GM12878 (cell line): ENCODE measurements at regions not wholly inside any gene's neighbourhood (a gene's known extent, or its start where the extent isn't known, plus 50 kb on each side); places are given as distances from the start of the nearest gene placed in this dataset.

Experiments used
- ATAC-seq: fragments of 200-7000 bp; cut with Tn5 transposase; 3 replicates; pipeline ENCODE4 v1.9.1; 2020; ENCODE audit warnings: mild to moderate bottlenecking, moderate library complexity
- BruUV-seq: library from RNA; stranded (reverse); fragments of 400-500 nt; replicated peaks from 2 replicates; lab custom pipeline; 2021; lab: Mats Ljungman, UMichigan
- CTCF ChIA-PET: fragments of 300-600 bp; sonication (Branson Sonifier 250); formaldehyde crosslinking; extraction: SDS; loops from one replicate; lab custom pipeline; 2021; ENCODE audit warnings: inconsistent platforms; lab: Yijun Ruan, JAX
- POLR2A ChIA-PET: fragments of 350-600 bp; formaldehyde crosslinking; extraction: SDS; loops from one replicate; lab custom pipeline; 2021; ENCODE audit warnings: inconsistent platforms; lab: Charles Lee
- RAD21 ChIA-PET: fragments of 300-600 bp; sonication (Branson Sonifier 250); formaldehyde crosslinking; loops from one replicate; lab custom pipeline; 2023; ENCODE audit warnings: antibody characterized with exemption; ENCODE audit not compliant: unreplicated experiment; lab: Charles Lee
- SMC1A ChIA-PET: fragments of 300-600 bp; sonication (Branson Sonifier 250); formaldehyde crosslinking; loops from one replicate; lab custom pipeline; 2023; ENCODE audit not compliant: unreplicated experiment, uncharacterized antibody; lab: Charles Lee
- DNase-seq: peaks from one replicate; pipeline ENCODE4 v3.0.0-alpha.2; 2011; ENCODE audit warnings: low read depth, low spot score
- FAIRE-seq: peaks from 3 replicates; lab custom pipeline; 2011; peaks lifted over from hg19 to GRCh38; lab: Jason Lieb, UNC
- H2AFZ ChIP-seq: 2 replicates; pipeline ENCODE4 v1.6.0; 2011; ENCODE audit warnings: low read depth, low read length, control low read depth; ENCODE audit not compliant: control insufficient read depth
- H3K27ac ChIP-seq: 2 replicates; pipeline ENCODE4 v1.5.1; 2011; ENCODE audit warnings: control low read depth; ENCODE audit not compliant: control insufficient read depth, insufficient read depth
- H3K27me3 ChIP-seq, 2 experiments: replicated peaks in 1 of 2; 2 replicates each; pipeline versions ENCODE4 v1.6.0 to v1.6.1; 2011; ENCODE audit warnings: low read length in 1 of 2; ENCODE audit not compliant: control insufficient read depth in 2 of 2, insufficient read depth in 2 of 2
- H3K36me3 ChIP-seq, 2 experiments: 2 replicates each; pipeline ENCODE4 v1.5.1; 2011; ENCODE audit warnings: low read length in 1 of 2; ENCODE audit not compliant: control insufficient read depth in 2 of 2, insufficient read depth in 2 of 2
- H3K4me1 ChIP-seq: 2 replicates; pipeline ENCODE4 v1.6.1; 2011; ENCODE audit warnings: mild to moderate bottlenecking, low read length, moderate library complexity, mixed read lengths; ENCODE audit not compliant: control insufficient read depth, insufficient read depth
- H3K4me2 ChIP-seq: 2 replicates; pipeline ENCODE4 v1.6.0; 2011; ENCODE audit warnings: control low read depth; ENCODE audit not compliant: control insufficient read depth, insufficient read depth
- H3K4me3 ChIP-seq: fragments of 200-600 bp; sonication (generic); 2 replicates; pipeline ENCODE4 v1.5.1; 2016
- H3K79me2 ChIP-seq: 2 replicates; pipeline ENCODE4 v1.6.0; 2011; ENCODE audit warnings: low read length; ENCODE audit not compliant: control insufficient read depth, insufficient read depth
- H3K9ac ChIP-seq: 2 replicates; pipeline ENCODE4 v1.8.0; 2011; ENCODE audit warnings: low read length, control low read depth, mixed read lengths; ENCODE audit not compliant: control insufficient read depth, insufficient read depth
- H3K9me3 ChIP-seq: replicated peaks from 3 replicates; pipeline ENCODE4 v1.5.1; 2011; ENCODE audit warnings: mild to moderate bottlenecking, low read length; ENCODE audit not compliant: control insufficient read depth, insufficient read depth
- H4K20me1 ChIP-seq: 2 replicates; pipeline ENCODE4 v1.6.0; 2011; ENCODE audit not compliant: control insufficient read depth, insufficient read depth
- CHD4 ChIP-seq: fragments of 200-600 bp; sonication (generic); IDR thresholded peaks from 2 replicates; pipeline ENCODE4 v1.6.1; 2016; ENCODE audit warnings: mild to moderate bottlenecking
- FOXK2 ChIP-seq: fragments of 450-650 bp; IDR thresholded peaks from 2 replicates; pipeline ENCODE4 v1.6.1; 2017; ENCODE audit warnings: mild to moderate bottlenecking, moderate library complexity
- GABPA ChIP-seq: IDR thresholded peaks from 2 replicates; pipeline ENCODE4 v1.6.1; 2014; ENCODE audit warnings: antibody characterized with exemption, low read depth, mild to moderate bottlenecking, inconsistent platforms
- IRF4 ChIP-seq: IDR thresholded peaks from 2 replicates; pipeline ENCODE4 v1.6.1; 2011; ENCODE audit warnings: low read depth, low read length
- KDM1A ChIP-seq: fragments of 200-600 bp; sonication (generic); IDR thresholded peaks from 2 replicates; pipeline ENCODE4 v1.6.1; 2016; ENCODE audit warnings: borderline replicate concordance
- KLF5 ChIP-seq: fragments of 450-650 bp; IDR thresholded peaks from 2 replicates; pipeline ENCODE4 v1.6.1; 2014; ENCODE audit warnings: mild to moderate bottlenecking; ENCODE audit not compliant: partially characterized antibody
- LARP7 ChIP-seq: fragments of 450-650 bp; IDR thresholded peaks from 2 replicates; pipeline ENCODE4 v1.6.1; 2017; ENCODE audit warnings: mild to moderate bottlenecking
- NR2F1 ChIP-seq: fragments of 450-650 bp; conservative IDR thresholded peaks from 2 replicates; pipeline ENCODE4 v1.6.1; 2017; ENCODE audit warnings: mild to moderate bottlenecking
- PAX8 ChIP-seq: fragments of 450-650 bp; IDR thresholded peaks from 2 replicates; pipeline ENCODE4 v1.6.1; 2017; ENCODE audit warnings: mild to moderate bottlenecking, moderate library complexity
- POLR2AphosphoS2 ChIP-seq: IDR thresholded peaks from 2 replicates; pipeline ENCODE4 v1.6.1; 2011; ENCODE audit warnings: low read depth, mild to moderate bottlenecking, low read length, improper control_type of control experiment, moderate library complexity
- RCOR1 ChIP-seq: conservative IDR thresholded peaks from 2 replicates; pipeline ENCODE4 v1.6.1; 2012; ENCODE audit warnings: low read depth, low read length, improper control_type of control experiment
- SREBF1 ChIP-seq: IDR thresholded peaks from 2 replicates; pipeline ENCODE4 v1.6.1; 2012; ENCODE audit warnings: mild to moderate bottlenecking, low read length
- SUZ12 ChIP-seq: fragments of 200-600 bp; sonication (generic); IDR thresholded peaks from one replicate; pipeline ENCODE4 v1.6.1; 2018; ENCODE audit warnings: antibody characterized with exemption, mild to moderate bottlenecking; ENCODE audit not compliant: unreplicated experiment
- TCF3 ChIP-seq: IDR thresholded peaks from 2 replicates; pipeline ENCODE4 v1.6.1; 2012; ENCODE audit warnings: low read depth, mild to moderate bottlenecking, low read length, borderline replicate concordance; ENCODE audit not compliant: insufficient read depth
- WGBS: methylation state at CpG from one replicate; pipeline ENCODE4 v1.1.6; 2016; ENCODE audit warnings: low lambda C conversion rate; ENCODE audit not compliant: insufficient replicate concordance, insufficient coverage; ENCODE audit errors: missing lambda C conversion rate; 5-methylcytosine and 5-hydroxymethylcytosine counted together
- in situ Hi-C: fragments of 300-500 bp; cut with MboI; formaldehyde crosslinking; loops from 9 replicates; pipeline ENCODE4 v1.14.3; 2018; ENCODE audit warnings: mixed read lengths
- intact Hi-C: fragments of 100-400 bp; cut with micrococcal nuclease; formaldehyde crosslinking; loops from one replicate; pipeline ENCODE4 v1.14.2; 2022; ENCODE audit not compliant: unreplicated experiment
- TF ChIP-seq, protein P1 (sequence below): fragments of 450-650 bp; IDR thresholded peaks from 2 replicates; pipeline ENCODE4 v1.6.1; 2018; ENCODE audit warnings: mild to moderate bottlenecking, low read depth, moderate library complexity; ENCODE audit not compliant: partially characterized antibody

DNA sequence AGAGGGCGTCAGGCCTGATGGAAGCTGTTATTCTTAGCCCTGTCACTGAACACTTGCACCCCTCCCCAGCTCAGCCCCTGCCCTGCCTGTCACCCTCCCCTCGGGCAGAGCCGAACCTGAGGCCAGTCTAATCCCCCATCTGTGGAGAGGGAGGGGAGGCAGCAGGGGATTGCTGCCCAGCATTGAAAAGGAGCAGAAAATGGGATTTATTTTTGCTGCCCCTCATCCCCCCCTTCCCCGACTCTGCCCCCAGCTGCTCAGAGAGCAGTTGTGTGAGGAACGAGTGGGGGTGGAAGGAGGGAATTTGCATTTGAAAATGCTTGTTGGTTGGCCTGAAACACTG lies 71.6 kb downstream of the EPHB3 start:
- no TSS peak for BruUV-seq
- RAD21 ChIA-PET, result no interaction called here
- H3K4me1 ChIP-seq, result no peaks in the 10 kb centered on the region
- no peak overlapping the region for H2AFZ ChIP-seq
- no peaks in the 10 kb centered on the region for H3K9me3 ChIP-seq
- WGBS, result 26% methylated on average over 5 of the region's 5 CpGs
- SMC1A ChIA-PET, result no interaction called here
- no peaks in the 10 kb centered on the region for H4K20me1 ChIP-seq
- H3K9ac ChIP-seq, result no peak overlapping the region
- DNase-seq (no peak), ATAC-seq (no peak), FAIRE-seq (no peak)
- TF ChIP-seq SREBF1 (no peak), IRF4 (no peak), KLF5 (no peak), POLR2AphosphoS2 (no peak), TCF3 (no peak), GABPA (no peak), FOXK2 (no peak), LARP7 (no peak), CHD4 (no peak), KDM1A (no peak), NR2F1 (no peak), RCOR1 (no peak), SUZ12 (no peak), PAX8 (no peak)
- TF ChIP-seq, protein P1, sequence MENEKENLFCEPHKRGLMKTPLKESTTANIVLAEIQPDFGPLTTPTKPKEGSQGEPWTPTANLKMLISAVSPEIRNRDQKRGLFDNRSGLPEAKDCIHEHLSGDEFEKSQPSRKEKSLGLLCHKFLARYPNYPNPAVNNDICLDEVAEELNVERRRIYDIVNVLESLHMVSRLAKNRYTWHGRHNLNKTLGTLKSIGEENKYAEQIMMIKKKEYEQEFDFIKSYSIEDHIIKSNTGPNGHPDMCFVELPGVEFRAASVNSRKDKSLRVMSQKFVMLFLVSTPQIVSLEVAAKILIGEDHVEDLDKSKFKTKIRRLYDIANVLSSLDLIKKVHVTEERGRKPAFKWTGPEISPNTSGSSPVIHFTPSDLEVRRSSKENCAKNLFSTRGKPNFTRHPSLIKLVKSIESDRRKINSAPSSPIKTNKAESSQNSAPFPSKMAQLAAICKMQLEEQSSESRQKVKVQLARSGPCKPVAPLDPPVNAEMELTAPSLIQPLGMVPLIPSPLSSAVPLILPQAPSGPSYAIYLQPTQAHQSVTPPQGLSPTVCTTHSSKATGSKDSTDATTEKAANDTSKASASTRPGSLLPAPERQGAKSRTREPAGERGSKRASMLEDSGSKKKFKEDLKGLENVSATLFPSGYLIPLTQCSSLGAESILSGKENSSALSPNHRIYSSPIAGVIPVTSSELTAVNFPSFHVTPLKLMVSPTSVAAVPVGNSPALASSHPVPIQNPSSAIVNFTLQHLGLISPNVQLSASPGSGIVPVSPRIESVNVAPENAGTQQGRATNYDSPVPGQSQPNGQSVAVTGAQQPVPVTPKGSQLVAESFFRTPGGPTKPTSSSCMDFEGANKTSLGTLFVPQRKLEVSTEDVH, result no peak
- in situ Hi-C loops, result no loop called here
- no peak overlapping the region for H3K4me2 ChIP-seq
- POLR2A ChIA-PET, result no interaction called here
- no peak overlapping the region for H3K4me3 ChIP-seq
- H3K79me2 ChIP-seq, result no peaks in the 10 kb centered on the region
- intact Hi-C loops, result no loop called here
- no peak overlapping the region for H3K27ac ChIP-seq
- H3K36me3 ChIP-seq, result no peaks in the 10 kb centered on the region
- peaks cover 3 to 7% of the 10 kb centered on the region in 2 experiments; a peak in 3 of 4 replicates for H3K27me3 ChIP-seq
- CTCF ChIA-PET, result no interaction called here
